Mesodermal cell (in vitro differentiated cells): ENCODE measurements at regions not wholly inside any gene's neighbourhood (a gene's known extent, or its start where the extent isn't known, plus 50 kb on each side); places are given as distances from the start of the nearest gene placed in this dataset.

Experiments
- H3K27ac ChIP-seq: 2 replicates; pipeline ENCODE4 v1.7.0; 2013; ENCODE audit warnings: mild to moderate bottlenecking, low read depth, low read length, moderate library complexity; ENCODE audit not compliant: severe bottlenecking
- H3K36me3 ChIP-seq: 2 replicates; pipeline ENCODE4 v1.7.1; 2013; ENCODE audit warnings: mild to moderate bottlenecking, low read length, moderate library complexity; ENCODE audit not compliant: control insufficient read depth, insufficient read depth
- H3K4me1 ChIP-seq: one replicate; pipeline ENCODE4 v1.7.1; 2013; ENCODE audit warnings: mild to moderate bottlenecking, low read length; ENCODE audit not compliant: insufficient read depth, control insufficient read depth, poor library complexity, severe bottlenecking
- H3K4me3 ChIP-seq: 2 replicates; pipeline ENCODE4 v1.7.0; 2013; ENCODE audit warnings: low read length, control low read depth, mild to moderate bottlenecking; ENCODE audit not compliant: insufficient read depth, poor library complexity, severe bottlenecking; ENCODE audit errors: extremely low read depth
- H3K9me3 ChIP-seq: 2 replicates; pipeline ENCODE4 v1.7.1; 2013; ENCODE audit warnings: mild to moderate bottlenecking, low read length, moderate library complexity; ENCODE audit not compliant: control insufficient read depth
- WGBS, 2 experiments: methylation state at CpG; one replicate each; pipeline ENCODE4 v1.1.5; 2013; ENCODE audit warnings: missing lambda C conversion rate in 2 of 2; ENCODE audit not compliant: insufficient coverage in 2 of 2; 5-methylcytosine and 5-hydroxymethylcytosine counted together

- Histone ChIP-seq H3K4me1 (peaks cover 5% of the 10 kb centered on the region), H3K27ac (no peak overlapping the region), H3K36me3 (no peaks in the 10 kb centered on the region), H3K4me3 (no peak overlapping the region), H3K9me3 (no peaks in the 10 kb centered on the region)
- WGBS, 2 experiments, result 90 to 100% methylated on average over 1 of the region's 3 CpGs
Observed at GRCh38 chr1:185368313-185368855, 51.3 kb upstream of the IVNS1ABP start.

- 94 to 100% methylated on average over 3 of the region's 6 CpGs for WGBS, 2 experiments
Observed at GRCh38 chr1:185367218-185367617, 50.2 kb upstream of the IVNS1ABP start.

More at GRCh38 chr1:185367218-185367617, 50.2 kb upstream of the IVNS1ABP start:
- Histone ChIP-seq H3K27ac (no peak overlapping the region), H3K36me3 (no peaks in the 10 kb centered on the region), H3K9me3 (no peaks in the 10 kb centered on the region), H3K4me1 (no peaks in the 10 kb centered on the region), H3K4me3 (no peak overlapping the region)
